Naive thymus-derived CD8-positive, alpha-beta T cell (primary cell): ENCODE measurements at regions not wholly inside any gene's neighbourhood (a gene's known extent, or its start where the extent isn't known, plus 50 kb on each side); places are given as distances from the start of the nearest gene placed in this dataset.
"Not testable (repeated sequence)": the region's sequence is repeated elsewhere in the genome, so short reads cannot be mapped to it uniquely, and the experiment has no call there.

Experiments
- ATAC-seq, 2 donors: fragments of 150-1000 bp; cut with Tn5 transposase in 1 of 2; sonication (Bioruptor Pico), chemical (Tn5 transposase) in 1 of 2; 1 replicate in 1 of 2; 2 replicates in 1 of 2; pipeline ENCODE4 v1.10.0; 2021; ENCODE audit warnings: mild to moderate bottlenecking in 2 of 2, moderate library complexity in 2 of 2
- POLR2A ChIA-PET: fragments of 350-600 bp; sonication (Branson Sonifier 250); formaldehyde crosslinking; loops from one replicate; lab custom pipeline; 2021; ENCODE audit warnings: antibody characterized with exemption; lab: Charles Lee
- DNase-seq, 10 donors: peaks; one replicate each; pipeline versions ENCODE4 v3.0.0 to v3.0.0-alpha.2; 2020 to 2022
- H3K27ac Mint-ChIP-seq, 10 donors: one replicate each; pipeline ENCODE4 v1.8.0; 2020 to 2022; ENCODE audit warnings: mild to moderate bottlenecking in 10 of 10, mixed read lengths in 10 of 10, moderate library complexity in 4 of 10, inconsistent platforms in 1 of 10
- H3K27me3 Mint-ChIP-seq, 5 donors: one replicate each; pipeline ENCODE4 v1.8.0; 2021 to 2022; ENCODE audit warnings: mixed read lengths in 5 of 5
- H3K36me3 Mint-ChIP-seq, 3 donors: one replicate each; pipeline ENCODE4 v1.8.0; 2020 to 2022; ENCODE audit warnings: mixed read lengths in 3 of 3, mild to moderate bottlenecking in 2 of 3, inconsistent platforms in 1 of 3
- H3K4me1 Mint-ChIP-seq, 4 donors: one replicate each; pipeline ENCODE4 v1.8.0; 2021 to 2022; ENCODE audit warnings: mixed read lengths in 4 of 4
- H3K4me3 Mint-ChIP-seq, 10 donors: one replicate each; pipeline ENCODE4 v1.8.0; 2020 to 2022; ENCODE audit warnings: mild to moderate bottlenecking in 10 of 10, mixed read lengths in 10 of 10, moderate library complexity in 6 of 10, inconsistent platforms in 1 of 10
- H3K9me3 Mint-ChIP-seq, 9 donors: one replicate each; pipeline ENCODE4 v1.8.0; 2020 to 2022; ENCODE audit warnings: mixed read lengths in 9 of 9, mild to moderate bottlenecking in 3 of 9, inconsistent platforms in 1 of 9, moderate library complexity in 1 of 9

DNA sequence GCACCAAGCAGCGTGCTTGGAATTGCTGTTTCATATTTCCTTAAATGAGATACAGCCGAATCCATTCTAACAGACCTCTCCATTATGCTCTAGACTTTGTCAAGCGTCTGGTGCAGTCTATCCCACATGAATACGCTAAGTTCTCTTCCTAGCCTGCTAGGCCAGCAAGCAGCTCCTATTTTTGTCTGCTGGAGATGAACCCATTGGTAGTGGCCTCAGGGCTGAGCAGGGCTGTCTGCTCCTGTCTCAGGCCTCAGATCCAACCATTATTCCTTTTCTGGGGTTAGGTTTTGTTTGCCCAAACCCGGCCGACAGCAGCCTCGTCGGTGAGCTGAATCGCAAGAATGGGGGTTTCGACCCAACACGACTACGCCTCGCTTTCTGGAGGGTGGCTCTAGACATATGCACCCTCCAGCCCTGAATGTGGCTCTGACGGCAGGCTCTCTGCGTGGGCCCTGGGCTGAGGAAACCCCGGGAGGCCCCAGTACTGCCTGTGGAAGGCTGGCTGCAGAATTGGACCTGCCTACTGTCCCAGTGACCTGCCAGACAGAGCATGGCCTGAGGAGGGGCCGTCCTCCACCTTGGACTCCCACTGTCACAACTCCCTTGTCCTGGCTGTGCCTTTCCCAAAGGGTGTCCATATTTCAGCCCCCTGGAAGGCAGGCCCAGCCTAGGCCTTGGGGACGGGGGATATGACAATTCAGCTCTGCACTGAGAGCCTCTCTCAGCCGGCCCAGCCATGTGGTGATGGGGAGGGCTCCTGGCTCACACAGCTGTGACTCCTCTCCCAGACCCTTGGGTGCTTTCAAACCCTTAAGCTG lies 267.9 kb upstream of the TCERG1L start:
- Mint-ChIP-seq H3K27me3 (peaks cover 0 to 4% (median 2%) of the 10 kb centered on the region in 5 donors), H3K36me3 (no peaks in the 10 kb centered on the region), H3K4me1 (no peaks in the 10 kb centered on the region), H3K4me3 (no peak overlapping the region), H3K27ac (no peak overlapping the region), H3K9me3 (no peaks in the 10 kb centered on the region)
- DNase-seq: no peak
- POLR2A ChIA-PET: no interaction called here
- ATAC-seq: no peak

DNA sequence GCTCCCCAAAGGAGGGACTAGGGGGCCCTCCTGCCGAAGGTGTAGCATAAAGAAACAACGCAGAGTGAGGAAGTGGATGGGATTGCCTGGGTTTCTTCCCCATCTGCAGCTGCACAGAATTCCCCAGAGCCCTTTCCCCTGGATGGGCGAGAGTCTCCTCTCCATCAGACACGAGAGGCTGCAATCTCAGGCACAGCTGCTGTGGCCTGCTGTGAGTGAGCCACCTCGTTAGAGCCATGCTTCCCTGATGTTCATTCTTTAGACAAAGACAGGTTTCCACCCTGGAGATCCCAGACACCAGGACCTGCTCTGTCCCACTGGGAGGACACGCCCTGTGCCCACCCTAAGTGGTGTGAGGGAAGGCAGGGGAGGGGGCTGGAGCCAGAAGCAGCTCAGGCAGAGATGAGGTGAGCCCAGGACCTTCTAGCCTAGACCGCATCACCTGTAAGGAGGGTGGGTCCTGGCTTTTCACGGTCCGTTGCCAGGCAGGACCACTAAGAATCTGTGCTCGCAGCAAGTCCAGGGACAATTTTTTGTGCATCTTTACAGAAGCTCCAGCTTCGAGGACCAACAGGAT lies 268.6 kb upstream of the TCERG1L start:
- Mint-ChIP-seq H3K4me1 (no peaks in the 10 kb centered on the region), H3K27ac (no peak overlapping the region), H3K27me3 (peaks cover 0 to 11% (median 4%) of the 10 kb centered on the region in 5 donors), H3K4me3 (no peak overlapping the region), H3K36me3 (no peaks in the 10 kb centered on the region), H3K9me3 (no peaks in the 10 kb centered on the region)
- no peak for DNase-seq
- no peak for ATAC-seq
- POLR2A ChIA-PET: no interaction called here

DNA sequence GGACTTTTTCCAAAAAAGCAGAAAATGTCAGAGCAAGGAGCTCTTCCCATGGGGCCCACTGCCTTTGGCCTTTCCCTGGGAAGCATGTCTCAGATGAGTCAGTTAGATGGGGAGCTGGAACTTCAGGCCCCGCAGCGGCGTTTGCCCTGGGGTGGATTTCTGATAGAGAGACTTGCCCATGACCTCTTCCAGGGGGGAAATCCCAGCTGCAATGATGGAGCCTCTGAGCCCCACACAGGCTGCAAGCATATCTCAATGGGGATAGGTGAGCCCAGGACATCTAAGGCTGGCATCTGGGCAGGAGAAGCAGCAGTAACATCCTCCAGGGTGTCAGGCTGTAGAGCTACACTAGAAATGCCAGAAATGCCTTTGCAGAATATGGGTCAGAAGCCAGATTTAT lies 269.2 kb upstream of the TCERG1L start:
- DNase-seq: no peak
- ATAC-seq: no peak
- Mint-ChIP-seq H3K4me3 (no peak overlapping the region), H3K27me3 (peaks cover 2 to 16% (median 7%) of the 10 kb centered on the region in 5 donors), H3K9me3 (peaks cover 0 to 3% (median 0%) of the 10 kb centered on the region in 9 donors), H3K27ac (no peak overlapping the region), H3K4me1 (peaks cover 0 to 2% (median 0%) of the 10 kb centered on the region in 4 donors), H3K36me3 (peaks cover 0 to 3% (median 0%) of the 10 kb centered on the region in 3 donors)
- POLR2A ChIA-PET: no interaction called here

DNA sequence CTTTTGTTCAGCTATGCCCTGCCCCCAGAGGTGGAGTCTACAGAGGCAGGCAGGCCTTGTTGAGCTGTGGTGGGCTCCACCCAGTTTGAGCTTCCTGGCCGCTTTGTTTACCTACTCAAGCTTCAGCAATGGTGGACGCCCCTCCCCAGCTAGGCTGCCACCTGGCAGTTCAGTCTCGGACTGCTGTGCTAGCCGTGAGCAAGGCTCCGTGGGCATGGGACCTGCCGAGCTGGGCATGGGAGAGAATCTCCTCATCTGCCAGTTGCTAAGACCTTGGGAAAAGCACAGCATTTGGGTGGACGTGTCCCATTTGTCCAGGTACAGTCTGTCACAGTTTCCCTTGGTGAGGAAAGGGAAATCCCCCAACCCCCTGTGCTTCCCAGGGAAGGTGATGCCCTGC lies 270.0 kb upstream of the TCERG1L start:
- ATAC-seq, POLR2A ChIA-PET, H3K4me3 Mint-ChIP-seq, H3K9me3 Mint-ChIP-seq, H3K4me1 Mint-ChIP-seq, H3K27ac Mint-ChIP-seq, DNase-seq, H3K36me3 Mint-ChIP-seq: not testable (repeated sequence)
- peaks cover 2 to 24% (median 10%) of the 10 kb centered on the region in 5 donors for H3K27me3 Mint-ChIP-seq

DNA sequence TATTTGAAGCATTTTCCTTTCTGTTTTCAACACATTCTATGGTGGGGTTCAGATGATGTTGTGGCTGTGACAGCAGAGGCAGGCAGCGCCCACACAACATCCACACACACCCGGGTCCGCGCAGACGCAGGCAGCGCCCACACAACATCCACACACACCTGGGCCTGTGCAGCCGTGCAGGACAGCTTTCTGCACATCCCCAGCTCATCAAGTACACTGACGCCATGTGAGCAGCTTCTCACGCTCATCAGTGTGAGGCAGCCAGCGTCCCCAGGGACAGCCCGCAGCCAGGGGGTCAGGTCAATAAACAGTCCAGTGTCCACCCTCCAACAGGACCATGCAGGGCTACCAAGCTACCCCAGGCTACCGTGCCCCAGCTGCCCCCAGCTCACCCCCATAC lies 272.8 kb upstream of the TCERG1L start:
- no peak overlapping the region for H3K27ac Mint-ChIP-seq
- POLR2A ChIA-PET: no interaction called here
- DNase-seq (no peak), ATAC-seq (no peak)
- peaks cover 0 to 4% (median 0%) of the 10 kb centered on the region in 3 donors for H3K36me3 Mint-ChIP-seq
- peaks cover 0 to 4% (median 0%) of the 10 kb centered on the region in 9 donors for H3K9me3 Mint-ChIP-seq
- peaks cover 7 to 32% (median 15%) of the 10 kb centered on the region in 5 donors for H3K27me3 Mint-ChIP-seq
- no peak overlapping the region for H3K4me3 Mint-ChIP-seq
- peaks cover 0 to 2% (median 0%) of the 10 kb centered on the region in 4 donors for H3K4me1 Mint-ChIP-seq

DNA sequence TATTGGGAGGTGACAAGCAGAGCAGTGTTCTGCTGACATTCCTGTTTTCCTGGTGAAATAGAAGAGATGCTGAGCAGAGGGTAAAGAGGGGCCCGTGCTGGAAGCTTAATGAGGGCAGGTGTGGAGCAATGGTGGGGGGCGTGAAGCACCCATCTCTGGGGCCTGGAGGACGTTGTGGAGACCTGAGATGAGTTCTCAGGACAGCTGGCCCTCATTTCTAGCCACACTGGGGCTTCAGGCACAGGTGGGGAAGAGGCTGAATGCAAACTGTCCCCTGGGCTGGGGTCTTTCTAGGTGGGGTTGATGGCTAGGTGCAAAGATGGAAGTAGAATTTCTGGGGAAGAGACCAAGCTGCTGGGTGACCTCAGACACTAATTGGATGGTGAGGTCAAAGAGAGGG lies 274.2 kb upstream of the TCERG1L start:
- Mint-ChIP-seq H3K27ac (no peak overlapping the region), H3K36me3 (peaks cover 0 to 4% (median 0%) of the 10 kb centered on the region in 3 donors), H3K4me3 (no peak overlapping the region), H3K4me1 (peaks cover 0 to 2% (median 0%) of the 10 kb centered on the region in 4 donors), H3K27me3 (peaks cover 7 to 32% (median 15%) of the 10 kb centered on the region in 5 donors), H3K9me3 (peaks cover 0 to 4% (median 0%) of the 10 kb centered on the region in 9 donors)
- DNase-seq (no peak), ATAC-seq (no peak)
- POLR2A ChIA-PET: no interaction called here

DNA sequence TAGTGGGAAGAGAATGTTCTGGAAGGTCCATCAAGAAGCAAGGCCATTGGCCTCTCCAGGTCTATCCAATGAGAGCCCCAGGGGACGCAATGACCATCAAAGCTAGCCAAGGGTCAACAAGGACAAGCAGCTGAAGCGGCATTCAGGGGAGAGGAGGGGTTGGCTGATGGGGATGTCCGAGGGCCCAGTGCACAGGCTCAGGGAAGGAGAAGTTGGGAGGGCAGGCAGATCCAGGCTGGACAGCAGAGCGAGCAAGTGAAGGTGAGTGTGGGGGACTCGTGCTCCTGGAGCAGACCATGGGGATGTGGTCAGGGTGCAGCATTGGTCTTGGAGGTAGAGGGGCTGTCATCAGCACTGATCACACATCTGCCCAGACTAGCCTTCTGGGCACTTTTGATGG lies 275.4 kb upstream of the TCERG1L start:
- Mint-ChIP-seq H3K4me1 (peaks cover 0 to 2% (median 0%) of the 10 kb centered on the region in 4 donors), H3K4me3 (no peak overlapping the region), H3K9me3 (peaks cover 0 to 4% (median under 1%) of the 10 kb centered on the region in 9 donors), H3K27me3 (peaks cover 7 to 32% (median 15%) of the 10 kb centered on the region in 5 donors), H3K27ac (no peak overlapping the region), H3K36me3 (peaks cover 0 to 4% (median 0%) of the 10 kb centered on the region in 3 donors)
- ATAC-seq: no peak
- DNase-seq: no peak
- POLR2A ChIA-PET: no interaction called here

DNA sequence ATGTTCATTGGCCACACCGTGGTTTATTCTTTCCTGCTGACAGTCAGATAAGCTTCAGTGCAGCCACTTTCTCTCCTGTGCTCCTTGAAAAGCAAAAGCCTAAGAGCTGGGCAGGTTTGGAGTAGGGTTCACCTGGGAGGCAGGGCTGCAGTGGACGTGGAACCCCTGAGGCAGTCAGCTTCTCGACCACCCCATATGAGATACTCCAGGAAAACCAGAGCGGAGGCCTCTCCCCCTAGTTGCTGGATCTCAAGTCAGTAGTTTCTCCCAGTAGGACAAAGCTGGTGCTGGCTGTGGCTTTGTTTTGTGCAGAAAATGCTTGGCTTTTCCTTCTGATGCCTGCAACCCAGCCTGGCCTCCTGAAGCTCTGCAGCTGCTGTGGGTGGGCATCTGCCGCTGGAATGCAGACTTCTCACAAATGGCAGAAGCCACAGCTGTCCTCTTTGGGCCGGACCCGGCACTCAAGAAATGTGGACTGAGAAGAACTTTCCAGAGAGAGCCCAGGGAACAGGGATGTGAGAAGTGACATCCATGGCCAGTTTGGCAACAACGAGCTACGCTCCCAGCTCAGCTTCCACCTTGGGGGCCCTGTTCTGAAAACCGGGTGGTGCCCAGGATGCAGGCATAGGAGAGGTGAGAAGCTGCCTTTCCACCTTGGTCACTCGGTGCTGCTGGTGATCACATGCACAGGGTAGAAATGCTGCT lies 276.6 kb upstream of the TCERG1L start:
- Mint-ChIP-seq H3K4me1 (peaks cover 0 to 2% (median 0%) of the 10 kb centered on the region in 4 donors), H3K27me3 (peaks cover 7 to 32% (median 15%) of the 10 kb centered on the region in 5 donors), H3K36me3 (peaks cover 0 to 4% (median 0%) of the 10 kb centered on the region in 3 donors), H3K27ac (no peak overlapping the region), H3K4me3 (no peak overlapping the region), H3K9me3 (peaks cover 0 to 4% (median 2%) of the 10 kb centered on the region in 9 donors)
- DNase-seq (no peak), ATAC-seq (no peak)
- POLR2A ChIA-PET: no interaction called here

DNA sequence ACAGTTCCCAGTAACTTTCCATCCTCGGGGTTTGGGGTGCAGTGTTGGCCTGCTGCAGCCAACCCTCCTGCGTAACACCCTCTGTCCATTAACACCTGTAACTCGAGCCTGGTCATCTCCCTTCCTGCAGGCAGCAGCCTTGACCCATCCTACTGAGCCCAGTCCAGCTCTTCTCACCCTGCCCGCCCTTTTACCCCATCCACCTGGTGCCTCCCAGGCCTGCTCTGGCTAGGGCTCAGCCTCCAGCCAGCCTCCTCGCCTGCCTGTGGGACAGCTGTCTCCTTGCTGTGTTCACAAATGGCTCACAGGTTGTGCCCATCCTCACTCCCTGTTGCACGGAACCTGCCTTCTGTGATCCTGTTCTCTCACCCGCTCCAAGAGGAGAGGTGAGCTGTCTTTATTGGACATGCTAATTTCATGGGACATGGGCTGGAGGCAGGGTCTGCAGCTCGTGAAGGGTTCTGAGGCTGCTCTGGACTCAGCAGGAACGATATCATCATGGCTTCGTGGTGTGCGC lies 277.2 kb upstream of the TCERG1L start:
- POLR2A ChIA-PET: no interaction called here
- no peak overlapping the region for H3K27ac Mint-ChIP-seq
- H3K27me3 Mint-ChIP-seq: peaks cover 7 to 32% (median 15%) of the 10 kb centered on the region in 5 donors
- DNase-seq (no peak), ATAC-seq (no peak)
- H3K4me1 Mint-ChIP-seq: peaks cover 0 to 2% (median 0%) of the 10 kb centered on the region in 4 donors
- H3K4me3 Mint-ChIP-seq: no peak overlapping the region
- peaks cover 0 to 4% (median 2%) of the 10 kb centered on the region in 9 donors for H3K9me3 Mint-ChIP-seq
- peaks cover 0 to 4% (median 0%) of the 10 kb centered on the region in 3 donors for H3K36me3 Mint-ChIP-seq

DNA sequence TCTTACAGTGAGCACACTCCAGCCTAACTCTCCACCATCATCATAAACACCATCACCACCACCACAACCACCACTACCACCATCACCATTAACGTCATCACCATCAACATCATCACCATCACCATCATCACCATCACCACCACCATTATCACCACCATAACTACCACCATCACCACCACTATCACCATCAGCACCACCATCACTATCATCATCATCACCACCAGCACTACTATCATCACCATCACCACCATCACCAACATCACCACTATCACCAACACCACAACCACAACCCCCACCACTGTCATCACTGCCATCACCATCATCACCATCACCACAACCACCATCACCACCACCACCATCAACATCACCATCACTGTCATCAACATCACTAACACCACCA lies 279.0 kb upstream of the TCERG1L start:
- Mint-ChIP-seq H3K36me3 (peaks cover 0 to 2% (median 0%) of the 10 kb centered on the region in 3 donors), H3K27ac (no peak overlapping the region), H3K27me3 (peaks cover 3 to 18% (median 11%) of the 10 kb centered on the region in 5 donors), H3K4me1 (peaks cover 0 to 2% (median 0%) of the 10 kb centered on the region in 4 donors), H3K9me3 (peaks cover 0 to 4% (median 1%) of the 10 kb centered on the region in 9 donors), H3K4me3 (no peak overlapping the region)
- ATAC-seq (no peak), DNase-seq (no peak)
- POLR2A ChIA-PET: no interaction called here

DNA sequence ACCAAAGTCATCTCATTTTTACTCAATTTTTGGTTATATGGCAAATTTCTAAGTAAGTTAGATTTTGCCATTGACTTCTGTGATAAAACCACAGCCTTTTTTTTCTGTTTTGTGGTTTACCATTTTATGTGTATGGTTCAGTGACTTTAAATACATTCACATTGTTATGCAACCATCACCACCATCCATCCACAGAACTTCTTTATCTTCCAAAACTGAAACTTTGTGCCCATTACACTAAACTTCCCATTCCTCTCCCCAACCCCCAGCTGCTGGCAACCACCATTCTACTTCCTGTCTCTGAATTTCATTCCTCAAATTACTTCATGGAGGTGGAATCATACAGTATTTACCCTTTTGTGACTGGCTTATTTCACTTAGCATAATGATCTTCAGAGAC lies 280.4 kb upstream of the TCERG1L start:
- no peaks in the 10 kb centered on the region for H3K4me1 Mint-ChIP-seq
- DNase-seq (no peak), ATAC-seq (no peak)
- POLR2A ChIA-PET: no interaction called here
- peaks cover 0 to 4% (median 0%) of the 10 kb centered on the region in 9 donors for H3K9me3 Mint-ChIP-seq
- no peaks in the 10 kb centered on the region for H3K36me3 Mint-ChIP-seq
- H3K27ac Mint-ChIP-seq: no peak overlapping the region
- H3K4me3 Mint-ChIP-seq: no peak overlapping the region
- peaks cover 0 to 4% (median 1%) of the 10 kb centered on the region in 5 donors for H3K27me3 Mint-ChIP-seq

DNA sequence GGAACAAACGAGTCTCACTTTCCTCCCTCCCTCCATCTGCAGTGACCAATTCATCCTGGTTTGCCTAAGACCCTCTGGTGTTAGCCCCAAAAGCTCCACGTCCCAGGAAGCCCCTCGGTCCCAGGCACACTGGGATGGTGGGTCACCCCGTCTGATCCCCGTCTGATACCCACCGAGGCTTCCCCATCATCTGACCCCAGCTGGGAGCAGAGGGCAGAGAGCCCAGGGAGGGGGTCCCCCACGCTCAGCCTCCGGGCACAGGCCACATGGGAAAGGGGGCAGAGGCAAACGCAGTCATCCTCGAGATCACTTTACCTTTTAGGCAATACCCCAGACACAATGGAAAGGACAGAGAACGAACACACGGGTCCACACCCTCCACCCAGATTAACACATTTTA lies 291.6 kb upstream of the PPP2R2D start:
- POLR2A ChIA-PET: no interaction called here
- peaks cover 1 to 24% (median 10%) of the 10 kb centered on the region in 5 donors for H3K27me3 Mint-ChIP-seq
- H3K4me3 Mint-ChIP-seq: no peak overlapping the region
- ATAC-seq: no peak
- H3K4me1 Mint-ChIP-seq: no peaks in the 10 kb centered on the region
- peaks cover 0 to 15% (median 0%) of the 10 kb centered on the region in 3 donors for H3K36me3 Mint-ChIP-seq
- DNase-seq: no peak
- H3K9me3 Mint-ChIP-seq: peaks cover 4 to 33% (median 21%) of the 10 kb centered on the region in 9 donors
- no peak overlapping the region for H3K27ac Mint-ChIP-seq
